HG03060 (cell line): ENCODE measurements at regions not wholly inside any gene's neighbourhood (a gene's known extent, or its start where the extent isn't known, plus 50 kb on each side); places are given as distances from the start of the nearest gene placed in this dataset.

Experiments used
- ATAC-seq: cut with Tn5 transposase; IDR thresholded peaks from one replicate; pipeline ENCODE4 v1.9.1; 2021; ENCODE audit warnings: low read depth, moderate number of reproducible peaks; ENCODE audit not compliant: unreplicated experiment

DNA sequence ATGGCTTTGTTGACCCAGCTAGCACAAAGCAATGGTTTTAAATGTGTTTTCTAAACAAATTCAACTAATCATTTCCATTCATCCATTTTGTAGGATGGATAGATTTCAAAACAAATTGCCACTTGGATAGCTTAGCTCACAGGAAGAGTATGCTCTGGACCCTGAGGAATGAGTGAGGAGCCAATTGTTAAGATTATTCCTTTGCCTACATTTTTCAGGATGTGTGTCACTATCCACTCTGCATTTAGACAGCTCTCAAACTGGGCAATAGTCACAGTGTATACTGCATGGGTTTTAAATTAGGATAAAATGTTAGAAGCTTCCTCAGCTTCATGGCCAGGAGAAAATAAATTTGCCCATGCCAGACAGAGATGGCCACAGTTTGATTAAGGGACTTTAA lies 605.6 kb upstream of the TEX47 start:
- ATAC-seq: no peak

DNA sequence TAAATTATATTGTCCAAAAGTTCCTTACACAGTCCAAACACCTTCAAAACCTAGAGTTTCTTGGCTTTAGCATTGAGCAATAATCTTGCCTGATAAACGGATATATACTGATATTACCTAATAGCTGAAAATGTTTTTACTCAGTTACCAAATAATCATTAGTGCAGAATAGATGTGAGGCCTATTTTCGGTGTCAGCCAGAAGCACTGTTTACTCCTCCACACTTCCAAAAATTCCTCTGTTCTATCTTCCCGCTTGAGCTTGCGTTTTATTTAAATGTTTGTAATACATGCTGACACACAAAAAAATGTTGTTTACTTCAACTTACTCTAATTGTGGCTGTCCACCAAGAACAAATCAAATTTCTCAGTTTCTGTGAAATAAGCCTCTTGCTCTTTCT lies 606.2 kb upstream of the TEX47 start:
- ATAC-seq: no peak

DNA sequence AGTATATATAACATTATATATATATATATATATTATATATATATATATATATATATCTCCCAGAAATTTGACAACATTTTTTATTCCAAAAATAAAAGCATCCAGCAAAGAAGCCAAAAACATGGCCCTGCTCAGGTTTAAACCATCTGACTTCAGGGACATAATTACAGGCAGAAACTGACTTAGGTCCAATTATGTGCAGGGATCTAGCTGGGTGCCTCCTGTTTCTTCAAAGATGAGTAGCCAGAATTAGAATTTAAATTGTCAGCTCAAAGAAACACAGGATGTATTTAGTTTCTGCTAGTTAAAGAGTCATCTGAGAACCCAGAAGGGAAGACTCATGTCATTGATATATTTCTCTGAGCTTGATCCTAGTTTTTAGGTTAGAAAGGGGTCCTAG lies 656.4 kb upstream of the TEX47 start:
- ATAC-seq: no peak

DNA sequence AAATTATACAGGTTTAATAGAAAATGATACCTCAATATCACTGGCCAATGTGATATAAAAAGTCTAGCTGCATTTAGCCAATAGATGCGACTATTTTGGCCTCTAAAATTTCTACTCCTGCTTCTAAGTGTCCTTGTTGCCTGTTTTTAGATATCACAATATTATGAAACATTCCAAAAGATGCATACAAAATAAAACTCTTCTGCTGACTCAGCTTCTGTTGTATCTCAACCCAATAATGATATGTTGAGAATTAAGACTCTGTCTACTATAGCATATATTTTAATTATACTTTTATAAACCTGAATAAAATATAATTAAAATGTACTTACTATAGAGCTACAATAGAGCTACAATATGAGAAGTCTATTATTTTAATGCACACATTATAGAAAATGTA lies 661.0 kb upstream of the TEX47 start:
- no peak for ATAC-seq

GRCh38 chr7:89458114-89458513 lies 662.6 kb upstream of the TEX47 start:
- ATAC-seq: no peak

DNA sequence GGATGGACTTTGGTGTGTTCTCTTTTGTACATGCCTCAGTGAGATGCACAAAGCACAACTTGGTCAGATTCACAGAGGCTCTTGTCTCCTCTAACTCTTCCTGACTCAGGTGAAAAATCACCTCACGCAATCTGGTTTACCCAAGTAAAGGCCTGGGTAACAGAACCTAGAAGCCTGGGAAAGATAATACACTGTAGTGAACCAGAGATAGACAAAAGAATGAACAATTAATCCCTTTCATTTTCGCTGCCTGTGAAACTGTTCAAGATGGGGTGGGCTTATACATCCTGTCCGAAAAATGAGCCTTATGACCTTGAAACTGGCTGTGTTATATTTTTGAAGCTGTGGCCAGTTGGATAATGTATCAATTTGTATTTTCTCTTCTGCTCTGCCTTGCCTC lies 678.9 kb upstream of the TEX47 start:
- no peak for ATAC-seq

DNA sequence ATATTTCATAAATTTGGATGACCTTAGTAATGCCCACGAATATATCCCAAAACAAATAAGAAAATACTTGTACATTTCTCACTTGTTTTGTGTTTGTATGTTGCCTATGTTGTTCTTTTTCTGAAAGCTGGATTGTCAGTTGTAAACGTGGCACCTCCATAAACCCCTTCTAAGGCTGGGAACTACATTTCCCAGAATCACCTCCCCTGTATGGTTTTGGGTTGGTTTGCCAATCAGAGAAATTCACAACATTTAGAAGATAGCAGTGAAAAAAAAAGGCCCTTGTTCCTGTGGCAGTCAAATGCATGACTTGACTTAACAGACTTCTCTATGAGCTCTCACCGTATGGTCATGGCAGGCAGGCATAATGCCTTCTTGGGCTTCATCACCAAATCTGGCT lies 676.3 kb upstream of the STEAP1 start:
- ATAC-seq: no peak

DNA sequence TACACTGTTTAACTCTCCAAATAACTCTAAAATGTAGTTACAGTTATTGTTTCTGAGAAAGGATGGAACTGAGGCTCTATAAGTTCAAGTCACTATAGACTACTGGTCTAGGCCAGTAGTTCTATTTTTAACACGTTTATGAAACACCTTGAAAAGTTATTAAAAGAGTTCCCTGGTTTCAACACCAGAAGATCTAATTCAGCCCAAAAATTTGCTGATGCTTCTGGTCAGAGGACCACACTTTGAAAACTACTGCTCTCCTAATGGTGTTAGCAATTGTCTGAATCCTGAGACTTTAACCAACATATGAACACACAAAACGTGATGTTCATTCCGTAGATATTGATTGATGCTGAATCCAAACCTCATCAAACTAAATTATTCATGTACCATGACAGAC lies 658.6 kb upstream of the STEAP1 start:
- no peak for ATAC-seq

DNA sequence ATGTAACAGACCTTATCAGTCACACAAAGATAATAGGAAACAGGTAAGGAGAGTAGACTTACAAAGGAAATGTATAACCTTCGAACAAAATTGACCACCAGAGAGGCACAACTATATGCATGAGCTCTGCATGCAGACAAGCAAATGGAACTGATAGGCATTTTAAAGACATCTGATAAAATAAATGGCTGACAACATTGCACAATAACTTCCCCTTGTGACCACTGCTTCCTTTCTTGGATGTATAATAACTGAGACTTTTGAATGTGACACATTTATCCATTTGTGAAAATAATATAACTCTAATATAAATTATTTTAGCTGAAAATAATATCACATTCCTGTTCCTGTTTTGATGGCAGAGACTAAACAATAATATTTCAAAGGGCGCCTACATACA lies 654.2 kb upstream of the STEAP1 start:
- ATAC-seq: no peak

GRCh38 chr7:89503281-89503680 lies 651.0 kb upstream of the STEAP1 start:
- ATAC-seq: no peak

- no peak for ATAC-seq
Measured at GRCh38 chr7:89507034-89507433, 647.2 kb upstream of the STEAP1 start.

DNA sequence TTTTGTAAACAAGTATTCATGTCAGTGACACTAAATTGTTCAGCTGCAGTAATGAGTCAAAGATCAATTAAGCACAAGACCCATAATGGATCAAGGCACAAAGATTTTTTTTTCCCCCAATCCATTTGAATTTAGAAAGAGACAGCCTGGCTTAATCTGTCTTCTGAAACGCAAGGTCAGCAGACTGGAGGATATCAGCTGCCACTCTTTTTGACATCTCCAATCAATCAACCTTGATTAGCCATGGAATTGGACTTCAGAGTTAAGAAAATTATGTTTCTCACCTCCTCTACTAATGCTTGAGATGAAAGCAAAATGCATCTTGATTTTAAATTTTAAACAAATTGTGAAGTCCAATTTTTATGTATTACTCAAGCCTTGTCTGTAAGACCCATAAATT lies 642.4 kb upstream of the STEAP1 start:
- ATAC-seq: no peak

- no peak for ATAC-seq
Measured at GRCh38 chr7:89514970-89515369, 639.3 kb upstream of the STEAP1 start.

GRCh38 chr7:89517815-89518214 lies 636.5 kb upstream of the STEAP1 start:
- no peak for ATAC-seq

GRCh38 chr7:89549768-89550167 lies 604.5 kb upstream of the STEAP1 start:
- ATAC-seq: no peak

DNA sequence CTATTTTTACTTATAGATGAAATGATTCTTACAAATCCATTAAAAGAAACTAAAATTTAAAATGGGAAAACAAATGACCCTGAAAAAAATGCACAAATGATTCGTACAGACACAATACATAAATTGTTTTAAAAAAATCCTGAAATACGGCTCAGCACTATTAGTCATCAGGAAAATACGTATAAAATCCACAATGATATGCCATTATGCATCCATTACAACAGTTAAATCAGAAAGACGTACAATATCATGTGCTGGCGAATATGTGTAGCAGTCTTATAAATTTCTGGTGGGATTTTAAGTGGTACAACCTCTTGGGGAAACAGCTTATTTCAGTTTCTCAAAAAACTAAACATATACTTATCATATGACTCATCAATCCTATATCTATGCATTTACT lies 600.1 kb upstream of the STEAP1 start:
- no peak for ATAC-seq

DNA sequence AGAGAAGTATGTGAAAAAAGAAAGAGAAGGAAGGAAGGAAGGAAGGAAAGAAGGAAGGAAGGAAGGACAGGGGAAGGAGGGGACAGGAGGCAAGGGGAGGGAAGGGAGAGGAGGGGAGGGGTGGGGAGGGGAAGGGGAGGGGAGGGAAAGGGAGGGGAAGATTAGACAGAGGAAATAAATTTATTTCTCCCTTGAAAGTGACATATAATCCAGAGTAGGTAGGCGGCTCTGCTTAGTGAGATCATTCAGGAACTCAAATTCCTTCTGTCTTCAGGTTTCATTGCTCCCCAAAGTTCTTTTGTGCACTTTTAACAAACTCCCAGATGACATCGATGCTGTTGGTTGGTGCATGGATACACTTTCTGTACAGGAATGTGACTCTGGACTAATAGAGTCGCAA lies 594.7 kb upstream of the STEAP1 start:
- ATAC-seq: no peak

- ATAC-seq: no peak
Measured at GRCh38 chr7:89563597-89563996, 590.7 kb upstream of the STEAP1 start.

GRCh38 chr7:89584896-89585295 lies 569.4 kb upstream of the STEAP1 start:
- no peak for ATAC-seq

DNA sequence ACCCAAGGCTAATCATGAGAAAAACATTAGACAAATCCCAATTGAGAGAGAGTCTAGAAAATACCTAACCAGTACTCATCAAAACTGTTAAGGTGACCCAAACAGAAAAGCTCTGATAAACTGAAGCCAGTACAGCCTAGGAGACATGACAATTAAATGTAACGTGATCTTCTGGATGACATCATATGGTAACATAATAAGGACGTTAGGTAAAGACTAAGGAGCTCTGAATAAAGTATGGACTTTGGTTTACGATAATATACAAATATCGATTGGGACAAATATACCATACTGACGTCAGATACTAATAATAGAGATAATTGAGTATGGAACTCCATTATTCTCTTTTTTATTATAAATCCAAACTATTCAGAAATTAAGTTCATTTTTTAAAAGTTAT lies 561.1 kb upstream of the STEAP1 start:
- no peak for ATAC-seq

DNA sequence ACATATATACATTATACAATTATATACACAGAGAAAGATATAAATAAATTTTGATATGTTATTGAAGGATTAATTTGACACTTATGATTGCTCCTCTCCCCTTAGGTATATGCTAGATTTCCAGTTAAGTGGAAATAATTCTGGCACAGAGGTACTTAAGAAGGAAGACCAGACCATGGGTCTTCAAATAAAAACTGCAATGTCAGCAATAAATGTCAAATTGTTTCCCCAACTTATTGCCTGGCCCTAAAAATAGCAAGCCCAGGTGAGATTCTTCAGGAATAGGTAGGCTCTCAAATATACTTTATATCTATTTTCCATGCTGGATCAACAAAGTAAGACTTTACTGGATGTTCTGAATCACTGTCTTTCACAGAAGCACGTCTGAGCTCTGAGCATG lies 551.3 kb upstream of the STEAP1 start:
- no peak for ATAC-seq

GRCh38 chr7:89605362-89605761 lies 548.9 kb upstream of the STEAP1 start:
- ATAC-seq: no peak

DNA sequence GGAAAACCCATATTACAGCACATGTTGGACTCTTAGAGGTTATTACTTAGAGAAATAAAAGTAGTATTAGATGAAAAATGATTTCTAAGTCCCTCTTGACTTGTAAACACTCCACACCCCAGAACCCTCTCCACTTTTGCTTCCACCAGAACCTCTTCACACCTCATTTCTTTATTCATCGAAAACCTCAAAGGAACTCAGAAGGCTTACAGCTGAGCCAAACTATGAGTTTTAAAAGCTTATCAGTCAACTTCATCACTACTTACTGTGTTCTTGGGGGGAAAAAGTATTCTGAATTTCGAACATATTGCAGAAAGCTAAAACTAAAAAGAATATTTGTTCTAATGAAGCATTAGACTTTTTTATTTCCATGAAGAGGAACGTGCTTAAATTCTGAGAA lies 547.8 kb upstream of the STEAP1 start:
- no peak for ATAC-seq

GRCh38 chr7:89607792-89608191 lies 546.5 kb upstream of the STEAP1 start:
- no peak for ATAC-seq
